ENCODE measurements at regions not wholly inside any gene's neighbourhood (a gene's known extent, or its start where the extent isn't known, plus 50 kb on each side); places are given as distances from the start of the nearest gene placed in this dataset.

DNA sequence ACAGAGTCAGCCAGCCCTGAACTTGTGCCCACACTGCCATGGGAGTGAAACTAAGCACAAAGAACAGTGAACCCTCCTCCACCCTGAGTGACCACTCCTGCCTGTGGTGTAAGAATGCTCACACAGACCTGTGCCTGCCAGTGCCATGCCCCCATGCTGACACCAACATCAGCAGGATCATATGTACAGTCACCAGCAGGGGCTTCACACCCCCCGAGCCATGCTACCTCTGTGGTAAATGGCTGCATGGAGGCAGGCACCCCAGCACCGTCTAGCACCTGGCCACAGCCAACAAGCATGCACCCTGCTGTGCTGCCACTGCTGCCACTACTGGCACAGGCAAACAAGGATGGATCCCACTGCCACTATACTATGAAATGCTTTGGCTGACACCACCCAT, 344.4 kb upstream of the CCDC196 start:
- Histone ChIP-seq H3K36me3 (ENCODE audit: control insufficient read depth, insufficient read depth, low read length) (no peaks in the 10 kb centered on the region), H3K4me3 (ENCODE audit: low read length) (no peak overlapping the region), H3K4me1 (ENCODE audit: control insufficient read depth, insufficient read depth, low read length) (no peaks in the 10 kb centered on the region), H3K27ac (ENCODE audit: low read length) (no peak overlapping the region), H3K9me3 (ENCODE audit: control insufficient read depth, insufficient read depth, low read length) (no peaks in the 10 kb centered on the region), H3K27me3 (ENCODE audit: control insufficient read depth, insufficient read depth, low read length) (no peaks in the 10 kb centered on the region)
- TF ChIP-seq, protein P1, sequence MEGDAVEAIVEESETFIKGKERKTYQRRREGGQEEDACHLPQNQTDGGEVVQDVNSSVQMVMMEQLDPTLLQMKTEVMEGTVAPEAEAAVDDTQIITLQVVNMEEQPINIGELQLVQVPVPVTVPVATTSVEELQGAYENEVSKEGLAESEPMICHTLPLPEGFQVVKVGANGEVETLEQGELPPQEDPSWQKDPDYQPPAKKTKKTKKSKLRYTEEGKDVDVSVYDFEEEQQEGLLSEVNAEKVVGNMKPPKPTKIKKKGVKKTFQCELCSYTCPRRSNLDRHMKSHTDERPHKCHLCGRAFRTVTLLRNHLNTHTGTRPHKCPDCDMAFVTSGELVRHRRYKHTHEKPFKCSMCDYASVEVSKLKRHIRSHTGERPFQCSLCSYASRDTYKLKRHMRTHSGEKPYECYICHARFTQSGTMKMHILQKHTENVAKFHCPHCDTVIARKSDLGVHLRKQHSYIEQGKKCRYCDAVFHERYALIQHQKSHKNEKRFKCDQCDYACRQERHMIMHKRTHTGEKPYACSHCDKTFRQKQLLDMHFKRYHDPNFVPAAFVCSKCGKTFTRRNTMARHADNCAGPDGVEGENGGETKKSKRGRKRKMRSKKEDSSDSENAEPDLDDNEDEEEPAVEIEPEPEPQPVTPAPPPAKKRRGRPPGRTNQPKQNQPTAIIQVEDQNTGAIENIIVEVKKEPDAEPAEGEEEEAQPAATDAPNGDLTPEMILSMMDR (IDR thresholded peaks at IDR 0.05) = no peak
- DNase-seq (no peak), ATAC-seq (no peak)
- Mint-ChIP-seq H3K4me1 (no peaks in the 10 kb centered on the region), H3K9me3 (peaks cover 0 to 2% of the 10 kb centered on the region in 2 donors), H3K4me3 (no peak overlapping the region), H3K27me3 (ENCODE audit: low read depth in 2 of 2) (peaks cover 15% of the 10 kb centered on the region in 2 donors), H3K36me3 (no peaks in the 10 kb centered on the region), H3K27ac (no peak overlapping the region)
- WGBS (ENCODE audit: insufficient coverage) = 92% methylated on average over 2 of the region's 2 CpGs
- intact Hi-C loops (cut with micrococcal nuclease) = no loop called here

DNA sequence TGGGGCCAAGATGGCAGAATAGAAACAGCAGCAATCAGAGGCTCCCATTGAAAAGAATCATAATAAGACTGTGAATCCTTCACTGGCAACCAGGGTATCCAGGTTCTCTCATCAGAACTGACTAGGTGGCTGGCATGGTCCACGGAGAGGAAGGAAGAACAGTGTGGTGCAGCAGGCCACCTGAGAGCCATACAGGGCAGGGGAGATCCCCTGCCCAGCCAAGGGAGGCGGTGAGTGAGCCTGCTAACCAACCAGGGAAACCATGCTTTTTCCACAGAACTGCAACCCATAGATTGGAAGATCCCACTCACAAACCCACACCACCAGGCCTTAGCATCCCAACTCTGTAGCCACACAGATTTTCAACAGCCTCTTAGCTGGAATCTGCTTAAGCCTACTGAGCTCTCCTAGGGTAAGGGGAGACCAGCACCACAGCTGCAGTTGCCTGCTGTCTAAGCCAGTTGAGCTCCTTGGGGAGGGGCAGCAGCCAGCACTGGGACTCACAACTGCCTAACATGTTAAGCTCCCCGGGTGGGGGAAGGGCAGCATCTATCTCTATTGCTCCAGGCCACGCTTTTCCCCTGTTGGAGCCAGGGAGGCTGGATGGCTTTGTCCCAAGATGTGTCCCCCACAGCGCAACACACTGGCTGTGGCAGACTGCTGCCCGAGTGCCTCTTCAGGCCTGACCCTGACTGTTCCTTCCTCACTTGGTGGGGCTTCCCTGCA, 342.6 kb upstream of the CCDC196 start:
- no peaks in the 10 kb centered on the region for H3K36me3 Mint-ChIP-seq
- no peak overlapping the region for H3K27ac Mint-ChIP-seq
- intact Hi-C loops (cut with micrococcal nuclease) = no loop called here
- H3K27me3 Mint-ChIP-seq (ENCODE audit: low read depth in 2 of 2) = peaks cover 18 to 26% of the 10 kb centered on the region in 2 donors
- no peak overlapping the region for H3K27ac ChIP-seq (ENCODE audit: low read length)
- H3K4me1 Mint-ChIP-seq = no peaks in the 10 kb centered on the region
- no peaks in the 10 kb centered on the region for H3K36me3 ChIP-seq (ENCODE audit: control insufficient read depth, insufficient read depth, low read length)
- H3K9me3 Mint-ChIP-seq = peaks cover 0 to 11% of the 10 kb centered on the region in 2 donors
- no peak overlapping the region for H3K4me3 Mint-ChIP-seq
- no peak overlapping the region for H3K4me3 ChIP-seq (ENCODE audit: low read length)
- H3K27me3 ChIP-seq (ENCODE audit: control insufficient read depth, insufficient read depth, low read length) = no peaks in the 10 kb centered on the region
- no peak for ATAC-seq
- DNase-seq = no peak
- no peaks in the 10 kb centered on the region for H3K9me3 ChIP-seq (ENCODE audit: control insufficient read depth, insufficient read depth, low read length)
- no peaks in the 10 kb centered on the region for H3K4me1 ChIP-seq (ENCODE audit: control insufficient read depth, insufficient read depth, low read length)
- TF ChIP-seq, protein P1 (IDR thresholded peaks at IDR 0.05) = no peak
- WGBS (ENCODE audit: insufficient coverage) = 83% methylated on average over 6 of the region's 6 CpGs

DNA sequence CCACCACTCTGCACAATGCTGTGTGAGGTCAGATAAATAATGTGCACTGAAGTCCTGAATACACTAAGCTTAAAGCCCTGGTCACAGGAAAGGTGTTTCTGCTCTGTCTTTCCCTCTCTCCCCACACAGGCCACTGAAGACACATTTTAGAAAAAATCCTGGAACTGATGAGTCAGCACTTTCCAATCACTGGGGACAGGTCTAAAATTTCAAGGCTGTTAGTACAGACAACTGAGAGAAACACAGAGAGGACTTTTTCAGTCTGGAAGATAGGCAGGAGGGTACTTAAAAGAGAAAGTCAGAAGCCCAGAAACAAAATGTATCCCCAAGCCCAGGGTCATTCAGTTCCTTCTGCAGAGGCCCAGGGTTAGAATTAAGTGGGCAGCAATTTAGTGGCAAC, 333.9 kb upstream of the CCDC196 start:
- intact Hi-C loops (cut with micrococcal nuclease) = no loop called here
- Histone ChIP-seq H3K4me1 (ENCODE audit: control insufficient read depth, insufficient read depth, low read length) (no peaks in the 10 kb centered on the region), H3K27ac (ENCODE audit: low read length) (no peak overlapping the region), H3K27me3 (ENCODE audit: control insufficient read depth, insufficient read depth, low read length) (no peaks in the 10 kb centered on the region), H3K9me3 (ENCODE audit: control insufficient read depth, insufficient read depth, low read length) (no peaks in the 10 kb centered on the region), H3K36me3 (ENCODE audit: control insufficient read depth, insufficient read depth, low read length) (no peaks in the 10 kb centered on the region), H3K4me3 (ENCODE audit: low read length) (no peak overlapping the region)
- H3K4me3 Mint-ChIP-seq = no peak overlapping the region
- ATAC-seq (no peak), DNase-seq (no peak)
- H3K36me3 Mint-ChIP-seq = no peaks in the 10 kb centered on the region
- peaks cover 0 to 5% of the 10 kb centered on the region in 2 donors for H3K9me3 Mint-ChIP-seq
- H3K4me1 Mint-ChIP-seq = no peaks in the 10 kb centered on the region
- TF ChIP-seq, protein P1 (IDR thresholded peaks at IDR 0.05) = no peak
- peaks cover 0 to 5% of the 10 kb centered on the region in 2 donors for H3K27me3 Mint-ChIP-seq (ENCODE audit: low read depth in 2 of 2)
- no peak overlapping the region for H3K27ac Mint-ChIP-seq

DNA sequence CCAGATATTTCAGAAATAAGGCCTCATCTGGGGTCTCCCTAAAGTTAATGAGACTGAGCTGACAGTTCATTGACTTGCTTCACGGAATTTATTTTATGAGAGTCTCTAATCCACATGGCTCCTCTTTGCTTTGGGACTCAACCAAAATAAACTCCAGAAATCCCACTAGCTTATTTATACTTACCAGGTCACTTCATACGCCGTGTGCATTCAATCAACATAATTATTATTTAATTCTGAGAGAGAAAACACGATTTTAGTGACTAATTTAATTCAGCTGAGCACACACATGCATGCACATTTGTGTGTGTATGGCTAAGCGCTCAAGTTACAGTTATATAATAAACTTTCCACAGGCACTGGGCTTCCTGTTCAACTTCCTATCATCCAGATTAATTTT, 333.4 kb upstream of the CCDC196 start:
- Histone ChIP-seq H3K36me3 (ENCODE audit: control insufficient read depth, insufficient read depth, low read length) (no peaks in the 10 kb centered on the region), H3K9me3 (ENCODE audit: control insufficient read depth, insufficient read depth, low read length) (no peaks in the 10 kb centered on the region), H3K27ac (ENCODE audit: low read length) (no peak overlapping the region), H3K4me3 (ENCODE audit: low read length) (no peak overlapping the region), H3K27me3 (ENCODE audit: control insufficient read depth, insufficient read depth, low read length) (no peaks in the 10 kb centered on the region), H3K4me1 (ENCODE audit: control insufficient read depth, insufficient read depth, low read length) (no peaks in the 10 kb centered on the region)
- WGBS (ENCODE audit: insufficient coverage) = 54% methylated on average over 4 of the region's 5 CpGs
- intact Hi-C loops (cut with micrococcal nuclease) = no loop called here
- Mint-ChIP-seq H3K4me1 (no peaks in the 10 kb centered on the region), H3K27me3 (ENCODE audit: low read depth in 2 of 2) (peaks cover 0 to 5% of the 10 kb centered on the region in 2 donors), H3K36me3 (no peaks in the 10 kb centered on the region), H3K27ac (no peak overlapping the region), H3K9me3 (peaks cover 0 to 5% of the 10 kb centered on the region in 2 donors), H3K4me3 (no peak overlapping the region)
- TF ChIP-seq, protein P1 (IDR thresholded peaks at IDR 0.05) = no peak
- ATAC-seq = no peak
- DNase-seq = no peak

All from natural killer cell (primary cell).